ENCODE measurements at regions not wholly inside any gene's neighbourhood (a gene's known extent, or its start where the extent isn't known, plus 50 kb on each side); places are given as distances from the start of the nearest gene placed in this dataset.

- no peak overlapping the region for H2AFZ ChIP-seq
- no peaks in the 10 kb centered on the region for H3K27me3 ChIP-seq (ENCODE audit: insufficient read depth, low read depth)
- no peaks in the 10 kb centered on the region for H3F3A ChIP-seq (ENCODE audit: insufficient read depth, low read depth)
- intact Hi-C loops (cut with micrococcal nuclease; ENCODE audit: unreplicated experiment): no loop called here
- H3K4me3 ChIP-seq: no peak overlapping the region
- BruUV-seq (replicated peaks): no TSS peak
- no peak for TF ChIP-seq EZH2 (IDR thresholded peaks at IDR 0.05; ENCODE audit: low read depth)
- TF ChIP-seq CTCF (conservative IDR thresholded peaks at IDR 0.05): no peak
- H4K20me1 ChIP-seq (ENCODE audit: insufficient read depth): no peaks in the 10 kb centered on the region
- DNase-seq: no peak
- H3K9me3 ChIP-seq (ENCODE audit: insufficient read depth, low read depth): no peaks in the 10 kb centered on the region
- POLR2A ChIA-PET (ENCODE audit: unreplicated experiment): no interaction called here
- H3K9me2 ChIP-seq (ENCODE audit: insufficient read depth): no peaks in the 10 kb centered on the region; the same call in 1 of the 2 replicates
- H3K36me3 ChIP-seq (ENCODE audit: low read depth): no peaks in the 10 kb centered on the region
- H3K27ac ChIP-seq: no peak overlapping the region
- H3K79me2 ChIP-seq (ENCODE audit: low read depth): no peaks in the 10 kb centered on the region
- H3K4me1 ChIP-seq (replicated peaks; ENCODE audit: insufficient read depth): no peaks in the 10 kb centered on the region
- CTCF ChIA-PET: no interaction called here
- H3K4me2 ChIP-seq: no peak overlapping the region
These were observed 352.4 kb upstream of the ADGRB3 start for GRCh38 chr6:68282646-68283045.

- H3K9me3 ChIP-seq (ENCODE audit: insufficient read depth, low read depth): no peaks in the 10 kb centered on the region
- DNase-seq: no peak
- no TSS peak for BruUV-seq (replicated peaks)
- no peaks in the 10 kb centered on the region for H3F3A ChIP-seq (ENCODE audit: insufficient read depth, low read depth)
- intact Hi-C loops (cut with micrococcal nuclease; ENCODE audit: unreplicated experiment): no loop called here
- no peak overlapping the region for H3K27ac ChIP-seq
- H2AFZ ChIP-seq: no peak overlapping the region
- H4K20me1 ChIP-seq (ENCODE audit: insufficient read depth): no peaks in the 10 kb centered on the region
- ChIA-PET CTCF (no interaction called here), POLR2A (ENCODE audit: unreplicated experiment) (no interaction called here)
- H3K4me1 ChIP-seq (replicated peaks; ENCODE audit: insufficient read depth): no peaks in the 10 kb centered on the region
- no peaks in the 10 kb centered on the region; the same call in 1 of the 2 replicates for H3K9me2 ChIP-seq (ENCODE audit: insufficient read depth)
- TF ChIP-seq EZH2 (IDR thresholded peaks at IDR 0.05; ENCODE audit: low read depth): no peak
- no peaks in the 10 kb centered on the region for H3K27me3 ChIP-seq (ENCODE audit: insufficient read depth, low read depth)
- no peaks in the 10 kb centered on the region for H3K79me2 ChIP-seq (ENCODE audit: low read depth)
- no peaks in the 10 kb centered on the region for H3K36me3 ChIP-seq (ENCODE audit: low read depth)
- H3K4me2 ChIP-seq: no peak overlapping the region
- H3K4me3 ChIP-seq: no peak overlapping the region
These were observed 355.1 kb upstream of the ADGRB3 start for GRCh38 chr6:68279793-68280557.

- Histone ChIP-seq H3K4me1 (replicated peaks; ENCODE audit: insufficient read depth) (no peaks in the 10 kb centered on the region), H3K27me3 (ENCODE audit: insufficient read depth, low read depth) (no peaks in the 10 kb centered on the region), H3K36me3 (ENCODE audit: low read depth) (no peaks in the 10 kb centered on the region), H3K4me3 (no peak overlapping the region), H3K4me2 (no peak overlapping the region), H3K79me2 (ENCODE audit: low read depth) (no peaks in the 10 kb centered on the region), H3K9me3 (ENCODE audit: insufficient read depth, low read depth) (no peaks in the 10 kb centered on the region), H3K27ac (no peak overlapping the region), H4K20me1 (ENCODE audit: insufficient read depth) (no peaks in the 10 kb centered on the region), H2AFZ (no peak overlapping the region), H3F3A (ENCODE audit: insufficient read depth, low read depth) (no peaks in the 10 kb centered on the region), H3K9me2 (ENCODE audit: insufficient read depth) (no peaks in the 10 kb centered on the region)
- BruUV-seq (replicated peaks): no TSS peak
- DNase-seq: no peak
- ChIA-PET CTCF (no interaction called here), POLR2A (ENCODE audit: unreplicated experiment) (no interaction called here)
- intact Hi-C loops (cut with micrococcal nuclease; ENCODE audit: unreplicated experiment): no loop called here
- TF ChIP-seq EZH2 (IDR thresholded peaks at IDR 0.05; ENCODE audit: low read depth) (no peak), CTCF (conservative IDR thresholded peaks at IDR 0.05) (no peak)
These were observed 361.8 kb upstream of the ADGRB3 start for GRCh38 chr6:68273297-68273696.

GRCh38 chr6:68256391-68256790, 378.7 kb upstream of the ADGRB3 start:
- Histone ChIP-seq H3K4me1 (replicated peaks; ENCODE audit: insufficient read depth) (no peaks in the 10 kb centered on the region), H3K36me3 (ENCODE audit: low read depth) (no peaks in the 10 kb centered on the region), H4K20me1 (ENCODE audit: insufficient read depth) (no peaks in the 10 kb centered on the region), H3K9me2 (ENCODE audit: insufficient read depth) (no peaks in the 10 kb centered on the region), H3K79me2 (ENCODE audit: low read depth) (no peaks in the 10 kb centered on the region), H3F3A (ENCODE audit: insufficient read depth, low read depth) (no peaks in the 10 kb centered on the region), H3K27me3 (ENCODE audit: insufficient read depth, low read depth) (no peaks in the 10 kb centered on the region), H3K4me3 (no peak overlapping the region), H3K4me2 (no peak overlapping the region), H2AFZ (no peak overlapping the region), H3K27ac (no peak overlapping the region), H3K9me3 (ENCODE audit: insufficient read depth, low read depth) (no peaks in the 10 kb centered on the region)
- POLR2A ChIA-PET (ENCODE audit: unreplicated experiment): no interaction called here
- intact Hi-C loops (cut with micrococcal nuclease; ENCODE audit: unreplicated experiment): no loop called here
- DNase-seq: no peak
- CTCF ChIA-PET: no interaction called here
- no TSS peak for BruUV-seq (replicated peaks)
- TF ChIP-seq CTCF (conservative IDR thresholded peaks at IDR 0.05) (no peak), EZH2 (IDR thresholded peaks at IDR 0.05; ENCODE audit: low read depth) (no peak)

Data from PC-9 (cell line).